Suprapubic skin (tissue), 3 donors: ENCODE measurements at regions not wholly inside any gene's neighbourhood (a gene's known extent, or its start where the extent isn't known, plus 50 kb on each side); places are given as distances from the start of the nearest gene placed in this dataset.

Experiments used
- POLR2A ChIP-seq, 2 donors: fragments of 450-650 bp; IDR thresholded peaks; one replicate each; pipeline ENCODE4 v1.6.1; 2017; ENCODE audit warnings: antibody characterized with exemption in 2 of 2, mild to moderate bottlenecking in 2 of 2, moderate library complexity in 2 of 2
- TF ChIP-seq, protein P1 (sequence below), 2 donors: fragments of 200-600 bp in 1 of 2; fragments of 450-650 bp in 1 of 2; sonication (generic) in 1 of 2; IDR thresholded peaks; one replicate each; pipeline ENCODE4 v1.5.1; 2016 to 2019; ENCODE audit warnings: antibody characterized with exemption in 2 of 2, mild to moderate bottlenecking in 1 of 2, moderate library complexity in 1 of 2

DNA sequence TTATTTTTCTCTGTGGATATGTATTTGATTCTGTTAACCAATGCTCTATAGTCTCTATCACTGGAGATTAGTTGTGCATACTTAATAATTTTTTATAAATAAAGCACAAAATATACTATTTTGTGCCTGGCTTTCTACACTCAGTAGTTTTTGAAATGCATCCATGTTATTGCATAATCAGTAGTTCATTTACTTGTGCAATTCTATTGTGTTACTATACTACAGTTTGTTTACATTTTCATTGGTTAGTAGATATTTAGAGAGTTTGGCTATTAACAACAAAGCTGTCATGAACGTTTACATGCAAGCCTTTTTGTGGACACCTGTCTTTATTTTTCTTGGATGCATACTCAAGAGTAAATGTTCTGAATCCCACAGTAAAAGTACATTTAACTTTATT lies 265.0 kb upstream of the FAT4 start:
- TF ChIP-seq POLR2A (IDR thresholded peaks at IDR 0.05) = no peak
- TF ChIP-seq, protein P1, sequence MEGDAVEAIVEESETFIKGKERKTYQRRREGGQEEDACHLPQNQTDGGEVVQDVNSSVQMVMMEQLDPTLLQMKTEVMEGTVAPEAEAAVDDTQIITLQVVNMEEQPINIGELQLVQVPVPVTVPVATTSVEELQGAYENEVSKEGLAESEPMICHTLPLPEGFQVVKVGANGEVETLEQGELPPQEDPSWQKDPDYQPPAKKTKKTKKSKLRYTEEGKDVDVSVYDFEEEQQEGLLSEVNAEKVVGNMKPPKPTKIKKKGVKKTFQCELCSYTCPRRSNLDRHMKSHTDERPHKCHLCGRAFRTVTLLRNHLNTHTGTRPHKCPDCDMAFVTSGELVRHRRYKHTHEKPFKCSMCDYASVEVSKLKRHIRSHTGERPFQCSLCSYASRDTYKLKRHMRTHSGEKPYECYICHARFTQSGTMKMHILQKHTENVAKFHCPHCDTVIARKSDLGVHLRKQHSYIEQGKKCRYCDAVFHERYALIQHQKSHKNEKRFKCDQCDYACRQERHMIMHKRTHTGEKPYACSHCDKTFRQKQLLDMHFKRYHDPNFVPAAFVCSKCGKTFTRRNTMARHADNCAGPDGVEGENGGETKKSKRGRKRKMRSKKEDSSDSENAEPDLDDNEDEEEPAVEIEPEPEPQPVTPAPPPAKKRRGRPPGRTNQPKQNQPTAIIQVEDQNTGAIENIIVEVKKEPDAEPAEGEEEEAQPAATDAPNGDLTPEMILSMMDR (IDR thresholded peaks at IDR 0.05) = no peak
